Activated T-cell treated with anti-CD3 and anti-CD28 coated beads, Interleukin-2, amount 50 U/mL, for 48 hours (primary cell): ENCODE measurements at regions not wholly inside any gene's neighbourhood (a gene's known extent, or its start where the extent isn't known, plus 50 kb on each side); places are given as distances from the start of the nearest gene placed in this dataset.

Experiments used
- DNase-seq, 2 experiments: peaks; one replicate each; pipeline ENCODE4 v3.0.0-alpha.2; 2020

GRCh38 chr15:81473946-81474345 is 99.9 kb upstream of the TMC3 start:
- DNase-seq = no peak

GRCh38 chr15:81473177-81473576 is 99.2 kb upstream of the TMC3 start:
- no peak for DNase-seq

- no peak for DNase-seq
These were observed 97.1 kb upstream of the TMC3 start for GRCh38 chr15:81471151-81471550.

- no peak for DNase-seq
These were observed 95.1 kb upstream of the TMC3 start for GRCh38 chr15:81469154-81469553.

- no peak for DNase-seq
These were observed 92.7 kb upstream of the TMC3 start for GRCh38 chr15:81466741-81467140.

GRCh38 chr15:81454024-81454423 is 80.0 kb upstream of the TMC3 start:
- DNase-seq = no peak

- DNase-seq = no peak
These were observed 76.7 kb upstream of the TMC3 start for GRCh38 chr15:81450721-81451120.

- DNase-seq = no peak
These were observed 75.9 kb upstream of the TMC3 start for GRCh38 chr15:81449836-81450474.

- no peak for DNase-seq
These were observed 69.2 kb upstream of the TMC3 start for GRCh38 chr15:81443040-81443820.

- DNase-seq = no peak
These were observed 68.4 kb upstream of the TMC3 start for GRCh38 chr15:81442454-81442853.

- DNase-seq = no peak
These were observed 60.8 kb upstream of the TMC3 start for GRCh38 chr15:81434851-81435250.

- DNase-seq = no peak
These were observed 59.4 kb upstream of the TMC3 start for GRCh38 chr15:81433462-81433861.

- no peak for DNase-seq
These were observed 58.2 kb upstream of the TMC3 start for GRCh38 chr15:81432179-81432578.

- DNase-seq = no peak
These were observed 53.2 kb upstream of the TMC3 start for GRCh38 chr15:81427176-81427575.

- DNase-seq = no peak
These were observed 51.9 kb upstream of the TMC3 start for GRCh38 chr15:81425905-81426304.
